RPMI8226 (cell line): ENCODE measurements at regions not wholly inside any gene's neighbourhood (a gene's known extent, or its start where the extent isn't known, plus 50 kb on each side); places are given as distances from the start of the nearest gene placed in this dataset.
"Not testable (repeated sequence)": the region's sequence is repeated elsewhere in the genome, so short reads cannot be mapped to it uniquely, and the experiment has no call there.

Source experiments
- DNase-seq: peaks from one replicate; pipeline ENCODE4 v3.0.0-alpha.2; 2015

DNA sequence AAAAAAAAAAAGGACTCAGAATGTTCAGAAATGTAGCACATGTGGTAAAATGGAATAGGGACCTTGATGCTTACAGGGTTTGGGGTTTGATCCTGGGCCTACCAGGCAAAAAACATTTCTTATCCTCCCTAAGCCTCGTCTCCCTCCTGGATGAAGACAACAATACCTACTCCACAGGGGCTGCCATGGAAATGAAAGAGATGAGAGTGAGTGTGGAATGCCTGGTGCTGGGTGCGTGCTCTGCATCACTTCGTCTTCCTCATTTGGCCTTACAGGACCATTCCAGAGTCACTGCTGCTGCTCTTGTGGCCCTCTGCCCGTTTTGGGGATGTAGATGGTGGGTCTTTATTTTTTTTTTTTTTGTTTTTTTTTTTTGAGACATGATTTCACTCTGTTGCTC is 692.9 kb upstream of the EEF2KMT start:
- no peak for DNase-seq

- DNase-seq: no peak
Measured at GRCh38 chr16:5789033-5789432, 691.4 kb upstream of the EEF2KMT start.

- no peak for DNase-seq
Measured at GRCh38 chr16:5781436-5781835, 683.8 kb upstream of the EEF2KMT start.

- no peak for DNase-seq
Measured at GRCh38 chr16:5776876-5777275, 679.3 kb upstream of the EEF2KMT start.

- DNase-seq: no peak
Measured at GRCh38 chr16:5775916-5776315, 678.3 kb upstream of the EEF2KMT start.

GRCh38 chr16:5770118-5770517 is 672.5 kb upstream of the EEF2KMT start:
- DNase-seq: no peak

DNA sequence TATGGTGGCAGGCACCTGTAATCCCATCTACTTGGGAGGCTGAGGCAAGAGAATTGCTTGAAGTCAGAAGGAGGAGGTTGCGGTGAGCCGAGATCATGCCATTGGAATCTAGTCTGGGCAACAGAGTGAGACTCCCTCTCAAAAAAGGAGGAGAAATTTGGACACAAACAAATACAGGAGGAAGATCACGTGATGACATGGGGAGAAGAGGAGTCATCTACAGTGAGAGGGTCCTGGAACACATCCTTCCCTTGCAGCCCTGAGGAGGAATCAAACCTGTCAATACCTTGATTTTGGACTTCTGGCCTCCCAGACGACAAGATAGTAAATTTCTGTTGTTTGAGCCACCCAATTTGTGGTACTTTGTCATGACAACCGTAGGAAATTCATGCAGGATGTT is 671.9 kb upstream of the EEF2KMT start:
- DNase-seq: no peak

DNA sequence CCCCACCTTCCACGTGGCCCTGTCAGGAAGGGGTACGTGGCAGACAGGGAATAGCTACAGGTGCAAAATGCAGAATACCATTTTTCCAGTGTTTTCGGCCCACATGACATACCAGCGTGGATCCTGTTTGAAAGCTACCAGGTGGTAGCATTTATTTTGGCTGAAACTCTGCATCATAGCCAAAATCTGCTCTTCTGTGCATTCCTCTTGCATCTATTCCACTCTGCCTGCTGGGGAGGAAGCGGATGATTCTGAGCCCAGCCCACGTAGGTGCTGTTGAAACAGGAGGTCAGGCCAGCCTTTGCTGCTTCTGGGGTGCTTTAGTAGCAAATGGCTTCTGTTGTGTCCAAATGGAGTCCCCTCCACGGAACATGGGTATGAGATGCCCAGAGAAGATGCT is 670.9 kb upstream of the EEF2KMT start:
- DNase-seq: no peak

- no peak for DNase-seq
Measured at GRCh38 chr16:5763176-5763575, 665.6 kb upstream of the EEF2KMT start.

GRCh38 chr16:5762362-5762761 is 664.8 kb upstream of the EEF2KMT start:
- no peak for DNase-seq

DNA sequence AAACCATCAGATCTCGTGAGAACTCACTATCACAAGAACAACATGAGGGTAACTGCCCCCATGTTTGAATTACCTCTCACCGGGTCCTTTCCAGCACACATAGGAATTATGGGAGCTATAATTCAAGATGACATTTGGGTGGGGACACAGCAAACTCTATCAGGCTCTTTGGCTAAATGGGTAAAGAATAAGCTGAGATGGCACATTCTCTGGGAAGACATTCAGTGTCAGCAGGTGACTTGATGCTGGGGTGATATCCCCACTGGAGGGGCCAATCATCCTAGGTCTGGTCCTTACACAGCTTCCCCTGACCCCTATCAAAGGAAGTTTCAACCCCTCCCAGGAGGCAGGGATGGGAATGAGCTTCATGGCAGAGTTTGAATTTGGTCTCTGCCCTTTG is 664.0 kb upstream of the EEF2KMT start:
- DNase-seq: no peak

DNA sequence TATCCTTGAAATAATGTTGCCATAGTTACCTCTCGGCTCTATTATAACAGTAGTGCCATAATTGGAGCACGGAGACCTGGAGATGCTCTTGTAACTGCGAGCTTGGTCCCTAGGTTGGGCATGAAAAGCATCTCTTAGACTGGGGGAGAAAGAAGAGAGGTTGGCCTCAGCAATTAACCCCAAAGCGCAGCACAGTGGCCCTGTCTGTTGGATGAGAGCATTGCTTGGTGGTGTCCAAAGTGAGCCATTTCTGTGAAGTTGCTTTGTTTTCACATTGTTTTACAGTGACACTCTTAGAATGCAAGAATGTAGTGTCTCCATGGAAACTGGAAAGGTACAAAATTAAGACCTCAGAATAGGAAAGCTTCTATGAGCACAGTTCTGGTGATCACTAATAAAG is 660.7 kb upstream of the EEF2KMT start:
- no peak for DNase-seq

DNA sequence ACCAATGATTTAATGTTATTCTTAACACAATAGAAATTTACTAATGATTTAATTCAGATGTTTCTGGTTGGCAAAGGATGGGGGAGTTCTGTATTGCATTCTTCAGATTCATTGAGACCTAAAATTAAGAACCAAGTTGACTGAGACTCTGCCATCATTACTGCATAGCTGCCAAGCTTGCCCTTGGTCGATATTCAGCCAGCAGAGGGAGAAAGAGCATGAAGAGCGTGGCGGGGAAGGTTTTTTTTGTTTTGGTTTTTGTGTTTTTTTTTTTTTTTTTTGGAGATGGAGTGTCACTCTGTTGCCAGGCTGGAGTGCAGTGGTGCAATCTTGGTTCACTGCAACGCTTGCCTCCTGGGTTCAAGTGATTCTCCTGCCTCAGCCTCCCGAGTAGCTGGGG is 659.4 kb upstream of the EEF2KMT start:
- peak; percentile 13 for DNase-seq

GRCh38 chr16:5753381-5753780 is 655.8 kb upstream of the EEF2KMT start:
- no peak for DNase-seq

DNA sequence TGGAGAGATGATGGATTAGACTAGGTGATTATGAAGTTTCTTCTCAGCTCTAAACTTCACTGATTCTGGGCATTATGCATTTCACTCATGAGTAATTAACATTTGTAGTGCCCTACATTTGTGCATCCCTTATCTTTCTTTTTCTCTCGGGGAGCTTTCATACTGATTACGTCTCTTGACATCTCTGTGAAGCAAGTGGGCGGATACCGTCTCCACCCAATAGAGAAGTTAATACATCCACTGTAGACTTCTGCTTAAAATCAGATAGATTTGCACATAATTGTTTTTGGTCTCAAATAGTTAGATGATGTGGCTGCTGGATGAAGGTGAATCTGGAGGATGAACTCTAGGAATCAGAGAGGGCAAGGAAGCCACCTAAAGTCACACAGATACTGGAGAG is 653.6 kb upstream of the EEF2KMT start:
- no peak for DNase-seq

DNA sequence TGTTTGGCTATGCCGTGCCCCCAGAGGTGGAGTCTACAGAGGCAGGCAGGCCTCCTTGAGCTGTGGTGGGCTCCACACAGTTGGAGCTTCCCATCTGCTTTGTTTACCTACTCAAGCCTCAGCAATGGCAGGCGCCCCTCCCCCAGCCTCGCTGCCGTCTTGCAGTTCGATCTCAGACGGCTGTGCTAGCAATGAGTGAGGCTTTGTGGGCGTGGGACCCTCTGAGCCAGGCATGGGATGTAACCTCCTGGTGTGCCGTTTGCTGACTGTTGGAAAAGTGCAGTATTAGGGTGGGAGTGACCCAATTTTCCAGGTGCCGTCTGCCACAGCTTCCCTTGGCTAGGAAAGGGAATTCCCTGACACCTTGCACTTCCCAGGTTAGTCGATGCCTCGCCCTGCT is 652.8 kb upstream of the EEF2KMT start:
- DNase-seq: not testable (repeated sequence)

GRCh38 chr16:5738586-5738985 is 641.0 kb upstream of the EEF2KMT start:
- no peak for DNase-seq

- DNase-seq: no peak
Measured at GRCh38 chr16:5736209-5736930, 638.8 kb upstream of the EEF2KMT start.

- DNase-seq: no peak
Measured at GRCh38 chr16:5735444-5735843, 637.8 kb upstream of the EEF2KMT start.

DNA sequence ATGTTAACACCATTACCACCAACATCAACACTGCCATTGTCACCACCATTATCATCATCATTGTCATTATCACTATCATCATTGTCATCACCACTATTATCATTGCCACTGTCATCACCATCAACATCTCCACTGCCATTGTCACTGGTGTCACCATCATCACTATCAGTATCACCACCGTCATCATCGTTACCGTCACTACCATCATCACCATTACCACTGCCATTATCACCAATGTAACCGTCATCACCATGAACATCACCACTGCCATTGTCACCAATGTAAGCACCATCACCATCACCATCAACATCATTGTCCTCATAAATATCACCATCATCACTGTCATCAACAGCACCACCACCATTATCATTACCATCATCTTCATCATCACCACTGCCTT is 633.2 kb upstream of the EEF2KMT start:
- no peak for DNase-seq

DNA sequence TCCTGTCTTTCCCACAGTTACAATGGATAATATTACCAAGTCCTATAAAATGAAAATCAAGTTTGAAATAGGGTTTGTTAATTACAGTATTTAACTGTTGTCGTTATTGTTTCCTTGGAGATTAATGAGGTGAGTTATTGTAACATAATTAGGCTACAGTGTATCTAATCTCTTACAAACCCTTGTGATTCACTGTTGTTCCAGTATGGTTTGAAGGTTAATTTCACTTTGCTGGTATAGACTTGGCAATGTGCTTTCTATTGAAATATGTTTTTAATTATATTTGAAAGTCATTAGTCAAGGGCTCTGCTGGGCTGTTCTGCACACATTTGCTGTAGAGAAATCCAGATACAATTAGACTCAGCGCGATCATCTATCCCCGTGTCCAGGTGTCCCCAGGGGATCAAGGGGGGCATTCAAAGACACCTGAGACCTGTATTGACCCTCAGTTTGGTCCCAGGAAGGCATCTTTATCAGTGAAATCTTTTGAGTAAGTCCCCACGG is 624.6 kb upstream of the EEF2KMT start:
- DNase-seq: no peak

DNA sequence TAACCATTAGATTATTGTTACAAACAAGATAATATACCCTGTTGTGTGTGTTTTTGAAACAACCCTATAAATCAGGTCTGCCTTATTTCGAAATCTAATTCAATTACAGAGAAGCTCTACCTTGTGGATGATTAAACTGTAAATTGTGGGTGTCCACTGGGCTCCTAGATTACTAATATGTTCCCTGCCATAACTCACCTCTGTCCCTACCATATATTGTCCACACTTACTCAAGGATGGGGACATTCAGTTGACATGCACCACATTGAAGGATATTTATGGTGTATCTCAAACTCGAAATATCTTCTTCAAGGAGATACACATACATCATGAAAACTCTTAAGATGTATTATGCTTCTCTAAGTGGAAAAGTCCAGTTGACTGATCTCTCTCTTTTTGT is 617.6 kb upstream of the EEF2KMT start:
- no peak for DNase-seq

GRCh38 chr16:5709889-5710288 is 612.3 kb upstream of the EEF2KMT start:
- DNase-seq: peak; percentile 39

- DNase-seq: no peak
Measured at GRCh38 chr16:5706211-5706610, 608.6 kb upstream of the EEF2KMT start.

DNA sequence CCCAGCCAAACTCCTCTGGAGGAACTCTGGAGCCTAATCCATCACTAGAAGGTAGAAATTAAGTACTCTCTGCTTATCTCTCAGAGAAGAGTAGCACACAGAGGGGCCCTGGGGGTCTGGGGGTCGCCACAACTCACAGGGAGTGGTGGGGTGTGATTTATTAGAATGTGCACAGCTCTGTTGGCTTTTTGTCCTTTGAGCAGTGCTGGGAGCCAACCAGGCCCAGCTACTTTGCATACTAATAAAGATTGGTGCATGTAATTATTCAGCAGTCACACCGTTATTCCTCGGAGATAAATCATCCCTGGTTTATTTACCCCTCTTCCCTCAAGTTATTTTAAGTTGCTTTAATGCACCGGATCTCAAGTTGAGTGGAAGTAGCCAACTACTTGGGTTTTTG is 606.7 kb upstream of the EEF2KMT start:
- no peak for DNase-seq
